ENCODE measurements at regions not wholly inside any gene's neighbourhood (a gene's known extent, or its start where the extent isn't known, plus 50 kb on each side); places are given as distances from the start of the nearest gene placed in this dataset.
"Not testable (repeated sequence)": the region's sequence is repeated elsewhere in the genome, so short reads cannot be mapped to it uniquely, and the experiment has no call there.

DNA sequence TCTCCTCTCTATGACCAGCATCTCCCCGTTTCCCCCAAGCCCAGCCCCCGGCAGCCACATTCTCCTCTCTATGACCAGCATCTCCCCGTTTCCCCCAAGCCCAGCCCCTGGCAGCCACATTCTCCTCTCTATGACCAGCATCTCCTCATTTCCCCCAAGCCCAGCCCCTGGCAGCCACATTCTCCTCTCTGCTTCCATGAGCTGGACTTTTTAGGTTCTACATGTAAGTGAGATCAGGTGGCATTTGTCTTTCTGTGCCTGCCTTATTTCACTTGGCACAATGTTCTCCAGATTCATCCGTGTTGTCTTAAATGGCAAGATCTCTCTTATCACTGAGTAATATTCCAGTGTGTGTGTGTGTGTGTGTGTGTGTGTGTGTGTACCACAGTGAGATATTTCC, 428.1 kb upstream of the B3GAT1 start:
- TF ChIP-seq CTCF (IDR thresholded peaks at IDR 0.05); EZH2 (IDR thresholded peaks at IDR 0.05; ENCODE audit: borderline replicate concordance, insufficient read depth, low read depth, low read length, poor library complexity, severe bottlenecking): not testable (repeated sequence)
